ENCODE measurements at regions not wholly inside any gene's neighbourhood (a gene's known extent, or its start where the extent isn't known, plus 50 kb on each side); places are given as distances from the start of the nearest gene placed in this dataset.

GRCh38 chr13:55106509-55106908 is 2034.2 kb upstream of the PRR20A start:
- TF ChIP-seq CTCF (IDR thresholded peaks at IDR 0.05) (no peak), POLR2A (IDR thresholded peaks at IDR 0.05) (no peak)

All from thyroid gland (tissue), 4 donors.